HepG2 (cell line): ENCODE measurements at regions not wholly inside any gene's neighbourhood (a gene's known extent, or its start where the extent isn't known, plus 50 kb on each side); places are given as distances from the start of the nearest gene placed in this dataset.

Experiments
- CAMTA2 ChIP-seq: sonication (generic); formaldehyde crosslinking; IDR thresholded peaks from 2 replicates; pipeline ENCODE4 v1.4.0; 2020; ENCODE audit warnings: mild to moderate bottlenecking, missing genetic modification reagents, borderline replicate concordance
- TF ChIP-seq, protein P1 (sequence below): IDR thresholded peaks from 2 replicates; pipeline ENCODE4 v1.6.1; 2016; ENCODE audit warnings: low read depth, missing genetic modification reagents, missing compliant biosample characterization
- TF ChIP-seq, protein P2 (sequence below): sonication (generic); formaldehyde crosslinking; IDR thresholded peaks from 2 replicates; pipeline ENCODE4 v1.4.0; 2020; ENCODE audit warnings: missing genetic modification reagents, borderline replicate concordance

DNA sequence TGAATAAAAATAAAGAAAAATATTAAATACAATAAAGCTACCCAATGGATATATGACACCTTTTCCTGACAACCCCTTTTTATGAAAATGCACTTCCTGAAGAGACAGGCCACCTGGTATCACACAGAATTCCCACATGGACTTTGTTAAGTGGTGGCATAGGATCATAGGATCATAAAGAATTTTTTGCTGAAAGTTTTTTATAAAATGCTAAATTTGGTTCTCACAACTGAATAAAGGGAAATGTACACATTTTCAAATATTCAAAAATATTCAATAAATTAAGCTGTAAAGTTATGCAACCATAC lies 102.5 kb upstream of the ROBO1 start (continued):
- TF ChIP-seq, protein P1, sequence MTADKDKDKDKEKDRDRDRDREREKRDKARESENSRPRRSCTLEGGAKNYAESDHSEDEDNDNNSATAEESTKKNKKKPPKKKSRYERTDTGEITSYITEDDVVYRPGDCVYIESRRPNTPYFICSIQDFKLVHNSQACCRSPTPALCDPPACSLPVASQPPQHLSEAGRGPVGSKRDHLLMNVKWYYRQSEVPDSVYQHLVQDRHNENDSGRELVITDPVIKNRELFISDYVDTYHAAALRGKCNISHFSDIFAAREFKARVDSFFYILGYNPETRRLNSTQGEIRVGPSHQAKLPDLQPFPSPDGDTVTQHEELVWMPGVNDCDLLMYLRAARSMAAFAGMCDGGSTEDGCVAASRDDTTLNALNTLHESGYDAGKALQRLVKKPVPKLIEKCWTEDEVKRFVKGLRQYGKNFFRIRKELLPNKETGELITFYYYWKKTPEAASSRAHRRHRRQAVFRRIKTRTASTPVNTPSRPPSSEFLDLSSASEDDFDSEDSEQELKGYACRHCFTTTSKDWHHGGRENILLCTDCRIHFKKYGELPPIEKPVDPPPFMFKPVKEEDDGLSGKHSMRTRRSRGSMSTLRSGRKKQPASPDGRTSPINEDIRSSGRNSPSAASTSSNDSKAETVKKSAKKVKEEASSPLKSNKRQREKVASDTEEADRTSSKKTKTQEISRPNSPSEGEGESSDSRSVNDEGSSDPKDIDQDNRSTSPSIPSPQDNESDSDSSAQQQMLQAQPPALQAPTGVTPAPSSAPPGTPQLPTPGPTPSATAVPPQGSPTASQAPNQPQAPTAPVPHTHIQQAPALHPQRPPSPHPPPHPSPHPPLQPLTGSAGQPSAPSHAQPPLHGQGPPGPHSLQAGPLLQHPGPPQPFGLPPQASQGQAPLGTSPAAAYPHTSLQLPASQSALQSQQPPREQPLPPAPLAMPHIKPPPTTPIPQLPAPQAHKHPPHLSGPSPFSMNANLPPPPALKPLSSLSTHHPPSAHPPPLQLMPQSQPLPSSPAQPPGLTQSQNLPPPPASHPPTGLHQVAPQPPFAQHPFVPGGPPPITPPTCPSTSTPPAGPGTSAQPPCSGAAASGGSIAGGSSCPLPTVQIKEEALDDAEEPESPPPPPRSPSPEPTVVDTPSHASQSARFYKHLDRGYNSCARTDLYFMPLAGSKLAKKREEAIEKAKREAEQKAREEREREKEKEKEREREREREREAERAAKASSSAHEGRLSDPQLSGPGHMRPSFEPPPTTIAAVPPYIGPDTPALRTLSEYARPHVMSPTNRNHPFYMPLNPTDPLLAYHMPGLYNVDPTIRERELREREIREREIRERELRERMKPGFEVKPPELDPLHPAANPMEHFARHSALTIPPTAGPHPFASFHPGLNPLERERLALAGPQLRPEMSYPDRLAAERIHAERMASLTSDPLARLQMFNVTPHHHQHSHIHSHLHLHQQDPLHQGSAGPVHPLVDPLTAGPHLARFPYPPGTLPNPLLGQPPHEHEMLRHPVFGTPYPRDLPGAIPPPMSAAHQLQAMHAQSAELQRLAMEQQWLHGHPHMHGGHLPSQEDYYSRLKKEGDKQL (CRISPR knock-in tag), result no peak
- TF ChIP-seq CAMTA2, result no peak
- TF ChIP-seq, protein P2, sequence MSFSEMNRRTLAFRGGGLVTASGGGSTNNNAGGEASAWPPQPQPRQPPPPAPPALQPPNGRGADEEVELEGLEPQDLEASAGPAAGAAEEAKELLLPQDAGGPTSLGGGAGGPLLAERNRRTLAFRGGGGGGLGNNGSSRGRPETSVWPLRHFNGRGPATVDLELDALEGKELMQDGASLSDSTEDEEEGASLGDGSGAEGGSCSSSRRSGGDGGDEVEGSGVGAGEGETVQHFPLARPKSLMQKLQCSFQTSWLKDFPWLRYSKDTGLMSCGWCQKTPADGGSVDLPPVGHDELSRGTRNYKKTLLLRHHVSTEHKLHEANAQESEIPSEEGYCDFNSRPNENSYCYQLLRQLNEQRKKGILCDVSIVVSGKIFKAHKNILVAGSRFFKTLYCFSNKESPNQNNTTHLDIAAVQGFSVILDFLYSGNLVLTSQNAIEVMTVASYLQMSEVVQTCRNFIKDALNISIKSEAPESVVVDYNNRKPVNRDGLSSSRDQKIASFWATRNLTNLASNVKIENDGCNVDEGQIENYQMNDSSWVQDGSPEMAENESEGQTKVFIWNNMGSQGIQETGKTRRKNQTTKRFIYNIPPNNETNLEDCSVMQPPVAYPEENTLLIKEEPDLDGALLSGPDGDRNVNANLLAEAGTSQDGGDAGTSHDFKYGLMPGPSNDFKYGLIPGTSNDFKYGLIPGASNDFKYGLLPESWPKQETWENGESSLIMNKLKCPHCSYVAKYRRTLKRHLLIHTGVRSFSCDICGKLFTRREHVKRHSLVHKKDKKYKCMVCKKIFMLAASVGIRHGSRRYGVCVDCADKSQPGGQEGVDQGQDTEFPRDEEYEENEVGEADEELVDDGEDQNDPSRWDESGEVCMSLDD (CRISPR knock-in tag), result no peak
- TF ChIP-seq, all 625 proteins: peak for 0
